ENCODE measurements at regions not wholly inside any gene's neighbourhood (a gene's known extent, or its start where the extent isn't known, plus 50 kb on each side); places are given as distances from the start of the nearest gene placed in this dataset.

DNA sequence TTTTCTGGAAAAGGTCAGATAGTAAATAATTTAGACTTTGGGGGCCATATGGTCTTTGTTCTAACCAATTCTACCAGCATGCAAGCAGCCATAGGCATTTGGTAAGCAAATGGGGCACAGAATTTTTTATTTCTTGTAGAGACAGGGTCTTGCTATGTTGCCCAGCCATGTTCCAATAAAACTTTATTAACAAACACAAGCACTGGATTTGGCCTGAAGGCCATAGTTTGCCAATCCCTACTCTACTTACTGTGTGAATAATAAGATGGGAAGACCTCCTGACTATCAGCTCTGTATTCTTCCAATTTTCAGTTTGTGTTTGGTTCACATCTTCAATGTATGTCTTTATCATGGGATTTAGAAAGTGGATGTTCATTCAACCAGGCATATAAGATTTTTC is 53.0 kb upstream of the SERP2 start (continued):
- TF ChIP-seq, protein P1, sequence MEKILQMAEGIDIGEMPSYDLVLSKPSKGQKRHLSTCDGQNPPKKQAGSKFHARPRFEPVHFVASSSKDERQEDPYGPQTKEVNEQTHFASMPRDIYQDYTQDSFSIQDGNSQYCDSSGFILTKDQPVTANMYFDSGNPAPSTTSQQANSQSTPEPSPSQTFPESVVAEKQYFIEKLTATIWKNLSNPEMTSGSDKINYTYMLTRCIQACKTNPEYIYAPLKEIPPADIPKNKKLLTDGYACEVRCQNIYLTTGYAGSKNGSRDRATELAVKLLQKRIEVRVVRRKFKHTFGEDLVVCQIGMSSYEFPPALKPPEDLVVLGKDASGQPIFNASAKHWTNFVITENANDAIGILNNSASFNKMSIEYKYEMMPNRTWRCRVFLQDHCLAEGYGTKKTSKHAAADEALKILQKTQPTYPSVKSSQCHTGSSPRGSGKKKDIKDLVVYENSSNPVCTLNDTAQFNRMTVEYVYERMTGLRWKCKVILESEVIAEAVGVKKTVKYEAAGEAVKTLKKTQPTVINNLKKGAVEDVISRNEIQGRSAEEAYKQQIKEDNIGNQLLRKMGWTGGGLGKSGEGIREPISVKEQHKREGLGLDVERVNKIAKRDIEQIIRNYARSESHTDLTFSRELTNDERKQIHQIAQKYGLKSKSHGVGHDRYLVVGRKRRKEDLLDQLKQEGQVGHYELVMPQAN (conservative IDR thresholded peaks at IDR 0.05): no peak
- TF ChIP-seq IRF4 (IDR thresholded peaks at IDR 0.05; ENCODE audit: low read depth, low read length) (no peak), JUND (IDR thresholded peaks at IDR 0.05; ENCODE audit: low read depth, low read length) (no peak), HDGF (IDR thresholded peaks at IDR 0.05) (no peak), TCF12 (IDR thresholded peaks at IDR 0.05; ENCODE audit: low read depth, low read length) (no peak), CHD1 (IDR thresholded peaks at IDR 0.05; ENCODE audit: low read depth, low read length) (no peak), ZNF207 (IDR thresholded peaks at IDR 0.05; ENCODE audit: borderline replicate concordance) (no peak), NBN (IDR thresholded peaks at IDR 0.05) (no peak), RB1 (IDR thresholded peaks at IDR 0.05; ENCODE audit: borderline replicate concordance) (no peak), CREM (IDR thresholded peaks at IDR 0.05; ENCODE audit: low read depth) (no peak), GABPA (IDR thresholded peaks at IDR 0.05; ENCODE audit: low read depth) (no peak), SKIL (IDR thresholded peaks at IDR 0.05; ENCODE audit: low read depth, poor library complexity, severe bottlenecking) (no peak), KLF5 (IDR thresholded peaks at IDR 0.05; ENCODE audit: partially characterized antibody) (no peak), POLR2AphosphoS5 (IDR thresholded peaks at IDR 0.05; ENCODE audit: low read length) (no peak), MYB (IDR thresholded peaks at IDR 0.05; ENCODE audit: borderline replicate concordance, low read depth, low read length) (no peak)
- TF ChIP-seq, protein P2, sequence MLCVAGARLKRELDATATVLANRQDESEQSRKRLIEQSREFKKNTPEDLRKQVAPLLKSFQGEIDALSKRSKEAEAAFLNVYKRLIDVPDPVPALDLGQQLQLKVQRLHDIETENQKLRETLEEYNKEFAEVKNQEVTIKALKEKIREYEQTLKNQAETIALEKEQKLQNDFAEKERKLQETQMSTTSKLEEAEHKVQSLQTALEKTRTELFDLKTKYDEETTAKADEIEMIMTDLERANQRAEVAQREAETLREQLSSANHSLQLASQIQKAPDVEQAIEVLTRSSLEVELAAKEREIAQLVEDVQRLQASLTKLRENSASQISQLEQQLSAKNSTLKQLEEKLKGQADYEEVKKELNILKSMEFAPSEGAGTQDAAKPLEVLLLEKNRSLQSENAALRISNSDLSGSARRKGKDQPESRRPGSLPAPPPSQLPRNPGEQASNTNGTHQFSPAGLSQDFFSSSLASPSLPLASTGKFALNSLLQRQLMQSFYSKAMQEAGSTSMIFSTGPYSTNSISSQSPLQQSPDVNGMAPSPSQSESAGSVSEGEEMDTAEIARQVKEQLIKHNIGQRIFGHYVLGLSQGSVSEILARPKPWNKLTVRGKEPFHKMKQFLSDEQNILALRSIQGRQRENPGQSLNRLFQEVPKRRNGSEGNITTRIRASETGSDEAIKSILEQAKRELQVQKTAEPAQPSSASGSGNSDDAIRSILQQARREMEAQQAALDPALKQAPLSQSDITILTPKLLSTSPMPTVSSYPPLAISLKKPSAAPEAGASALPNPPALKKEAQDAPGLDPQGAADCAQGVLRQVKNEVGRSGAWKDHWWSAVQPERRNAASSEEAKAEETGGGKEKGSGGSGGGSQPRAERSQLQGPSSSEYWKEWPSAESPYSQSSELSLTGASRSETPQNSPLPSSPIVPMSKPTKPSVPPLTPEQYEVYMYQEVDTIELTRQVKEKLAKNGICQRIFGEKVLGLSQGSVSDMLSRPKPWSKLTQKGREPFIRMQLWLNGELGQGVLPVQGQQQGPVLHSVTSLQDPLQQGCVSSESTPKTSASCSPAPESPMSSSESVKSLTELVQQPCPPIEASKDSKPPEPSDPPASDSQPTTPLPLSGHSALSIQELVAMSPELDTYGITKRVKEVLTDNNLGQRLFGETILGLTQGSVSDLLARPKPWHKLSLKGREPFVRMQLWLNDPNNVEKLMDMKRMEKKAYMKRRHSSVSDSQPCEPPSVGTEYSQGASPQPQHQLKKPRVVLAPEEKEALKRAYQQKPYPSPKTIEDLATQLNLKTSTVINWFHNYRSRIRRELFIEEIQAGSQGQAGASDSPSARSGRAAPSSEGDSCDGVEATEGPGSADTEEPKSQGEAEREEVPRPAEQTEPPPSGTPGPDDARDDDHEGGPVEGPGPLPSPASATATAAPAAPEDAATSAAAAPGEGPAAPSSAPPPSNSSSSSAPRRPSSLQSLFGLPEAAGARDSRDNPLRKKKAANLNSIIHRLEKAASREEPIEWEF (IDR thresholded peaks at IDR 0.05; ENCODE audit: insufficient replicate concordance, low read depth, low read length): no peak
- TF ChIP-seq, protein P3, sequence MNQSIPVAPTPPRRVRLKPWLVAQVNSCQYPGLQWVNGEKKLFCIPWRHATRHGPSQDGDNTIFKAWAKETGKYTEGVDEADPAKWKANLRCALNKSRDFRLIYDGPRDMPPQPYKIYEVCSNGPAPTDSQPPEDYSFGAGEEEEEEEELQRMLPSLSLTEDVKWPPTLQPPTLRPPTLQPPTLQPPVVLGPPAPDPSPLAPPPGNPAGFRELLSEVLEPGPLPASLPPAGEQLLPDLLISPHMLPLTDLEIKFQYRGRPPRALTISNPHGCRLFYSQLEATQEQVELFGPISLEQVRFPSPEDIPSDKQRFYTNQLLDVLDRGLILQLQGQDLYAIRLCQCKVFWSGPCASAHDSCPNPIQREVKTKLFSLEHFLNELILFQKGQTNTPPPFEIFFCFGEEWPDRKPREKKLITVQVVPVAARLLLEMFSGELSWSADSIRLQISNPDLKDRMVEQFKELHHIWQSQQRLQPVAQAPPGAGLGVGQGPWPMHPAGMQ (IDR thresholded peaks at IDR 0.05; ENCODE audit: borderline replicate concordance): no peak

Measured in GM12878 (cell line).